Testis (tissue), 2 donors: ENCODE measurements at regions not wholly inside any gene's neighbourhood (a gene's known extent, or its start where the extent isn't known, plus 50 kb on each side); places are given as distances from the start of the nearest gene placed in this dataset.

ENCODE experiments used
- CTCF ChIP-seq, 3 experiments: fragments of 450-650 bp in 2 of 3; fragments of 200-600 bp in 1 of 3; sonication (generic) in 1 of 3; IDR thresholded peaks; one replicate each; pipeline ENCODE4 v1.5.1; 2016 to 2019; ENCODE audit warnings: antibody characterized with exemption in 3 of 3, mild to moderate bottlenecking in 2 of 3, moderate library complexity in 1 of 3
- POLR2A ChIP-seq: fragments of 450-650 bp; IDR thresholded peaks from one replicate; pipeline ENCODE4 v1.6.1; 2017; ENCODE audit warnings: antibody characterized with exemption, mild to moderate bottlenecking, moderate library complexity

DNA sequence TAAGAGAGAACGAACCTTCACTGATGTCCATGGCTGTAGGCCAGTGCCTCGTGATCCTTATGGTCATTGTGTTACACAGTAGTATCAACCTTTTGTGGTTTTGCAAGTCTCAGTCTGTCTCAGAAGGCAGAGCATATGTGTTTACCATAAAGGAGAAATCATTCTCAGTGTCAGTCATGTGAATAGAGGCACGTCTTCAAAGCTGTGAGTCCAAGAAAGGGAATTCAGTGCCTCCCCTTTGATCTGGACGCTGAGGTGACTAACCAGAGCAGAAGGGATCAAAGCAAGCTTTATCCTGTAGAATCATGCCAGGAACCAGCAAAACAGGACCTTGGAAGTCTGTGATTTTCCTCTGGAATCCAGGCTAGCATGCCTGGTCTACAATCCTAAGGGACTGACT lies 433.9 kb downstream of the DNAH5 start:
- no peak for TF ChIP-seq CTCF (IDR thresholded peaks at IDR 0.05)
- no peak for TF ChIP-seq POLR2A
